HG03565 (cell line): ENCODE measurements at regions not wholly inside any gene's neighbourhood (a gene's known extent, or its start where the extent isn't known, plus 50 kb on each side); places are given as distances from the start of the nearest gene placed in this dataset.
"Not testable (repeated sequence)": the region's sequence is repeated elsewhere in the genome, so short reads cannot be mapped to it uniquely, and the experiment has no call there.

Experiments
- ATAC-seq: cut with Tn5 transposase; IDR thresholded peaks from one replicate; pipeline ENCODE4 v1.9.1; 2021; ENCODE audit warnings: mild to moderate bottlenecking, moderate library complexity; ENCODE audit not compliant: unreplicated experiment

DNA sequence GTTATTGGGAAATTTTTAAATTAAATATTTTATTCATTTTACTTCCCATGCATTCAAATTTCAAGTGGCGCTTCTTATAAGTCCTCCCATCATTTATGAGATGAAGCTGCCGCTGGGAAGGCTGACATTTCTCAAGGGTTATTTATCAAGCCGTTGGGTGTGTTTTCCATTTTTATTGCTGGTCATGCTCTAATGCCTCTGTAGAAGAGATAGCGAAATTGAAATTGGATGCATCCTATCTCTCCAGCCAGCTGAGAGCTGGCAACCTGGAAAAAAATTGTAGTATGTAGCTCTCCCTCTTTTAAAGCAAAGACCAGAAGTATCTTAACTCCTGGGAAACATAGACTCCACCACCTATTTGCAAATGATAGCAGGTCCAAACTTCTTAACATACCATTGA, 135.9 kb downstream of the C6orf118 start:
- no peak for ATAC-seq

- ATAC-seq: no peak
Observed at GRCh38 chr6:165167861-165168260, 141.5 kb downstream of the C6orf118 start.

GRCh38 chr6:165167311-165167710, 142.1 kb downstream of the C6orf118 start:
- no peak for ATAC-seq

- ATAC-seq: no peak
Observed at GRCh38 chr6:165163519-165163918, 145.9 kb downstream of the C6orf118 start.

GRCh38 chr6:165159460-165159859, 149.9 kb downstream of the C6orf118 start:
- ATAC-seq: no peak

DNA sequence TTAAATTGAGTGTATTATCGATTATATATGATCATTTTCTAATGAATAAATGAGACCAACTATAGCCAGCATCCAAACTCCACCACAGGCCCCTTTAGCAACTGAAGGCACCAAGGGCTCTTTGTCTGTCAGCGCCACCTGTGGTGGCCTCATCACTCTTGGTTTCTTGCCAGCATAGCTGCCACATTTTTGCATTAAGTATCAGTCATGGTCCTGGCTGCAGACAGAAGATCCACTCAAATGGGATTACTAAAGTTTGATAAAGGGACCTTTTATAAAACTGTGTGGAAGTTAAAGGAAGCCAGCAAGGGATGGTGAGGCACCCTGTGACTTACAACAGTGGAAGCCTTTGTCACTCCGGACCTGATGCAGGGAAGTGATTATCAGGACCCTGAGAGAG, 162.9 kb downstream of the C6orf118 start:
- ATAC-seq: no peak

DNA sequence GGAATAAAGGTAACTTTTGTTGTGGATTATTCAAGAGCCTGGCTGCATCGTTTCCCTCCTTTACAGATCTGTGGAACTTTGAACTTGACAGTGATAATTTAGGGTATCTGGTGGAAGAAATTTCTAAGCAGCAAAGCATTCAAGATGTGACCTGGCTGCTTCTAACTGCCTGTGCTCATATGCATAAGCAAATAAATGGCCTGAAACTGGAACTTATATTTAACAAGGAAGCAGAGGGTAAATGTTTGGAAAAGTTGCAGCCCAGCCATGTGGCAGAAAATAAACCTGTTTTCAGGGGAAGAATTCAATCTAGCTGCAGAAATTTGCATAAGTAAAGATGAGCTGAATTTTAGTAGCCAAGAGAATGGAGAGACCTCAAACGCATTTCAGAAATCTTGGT, 173.5 kb downstream of the C6orf118 start:
- no peak for ATAC-seq

DNA sequence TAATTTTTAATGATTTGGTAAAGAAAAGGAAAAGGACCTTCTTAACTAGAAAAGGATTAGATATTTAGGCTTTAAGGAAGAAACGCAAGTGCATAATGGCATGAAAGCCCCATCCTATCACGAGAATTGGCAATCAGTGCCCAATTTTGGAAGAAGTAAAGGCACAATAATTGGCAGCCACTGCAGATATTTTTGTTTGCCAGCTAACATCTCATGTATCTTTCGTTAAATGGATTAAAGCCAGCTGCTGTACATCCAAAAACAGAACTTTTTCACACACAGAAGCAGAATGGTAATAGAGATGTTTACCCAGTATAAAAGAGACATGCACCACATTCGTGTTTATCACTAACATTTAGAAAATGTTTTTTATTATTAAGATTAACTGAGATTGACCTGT, 180.3 kb downstream of the C6orf118 start:
- no peak for ATAC-seq

DNA sequence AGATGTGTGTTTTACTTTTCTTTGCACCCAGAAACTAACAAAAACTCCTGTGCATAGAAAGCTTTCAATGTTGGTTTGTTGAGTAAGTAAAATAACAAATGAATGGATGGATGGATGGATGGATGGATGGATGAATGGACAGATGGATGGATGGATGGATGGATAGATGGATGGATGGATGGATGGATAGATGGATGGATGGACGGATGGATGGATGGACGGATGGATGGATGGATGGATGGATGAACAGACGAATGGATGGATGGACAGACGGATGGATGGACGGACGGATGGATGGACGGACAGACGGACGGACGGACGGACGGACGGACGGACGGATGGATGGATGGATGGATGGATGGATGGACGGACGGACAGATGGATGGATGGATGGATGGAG, 181.7 kb downstream of the C6orf118 start:
- ATAC-seq: not testable (repeated sequence)

- not testable (repeated sequence) for ATAC-seq
Observed at GRCh38 chr6:165124681-165125080, 184.7 kb downstream of the C6orf118 start.

DNA sequence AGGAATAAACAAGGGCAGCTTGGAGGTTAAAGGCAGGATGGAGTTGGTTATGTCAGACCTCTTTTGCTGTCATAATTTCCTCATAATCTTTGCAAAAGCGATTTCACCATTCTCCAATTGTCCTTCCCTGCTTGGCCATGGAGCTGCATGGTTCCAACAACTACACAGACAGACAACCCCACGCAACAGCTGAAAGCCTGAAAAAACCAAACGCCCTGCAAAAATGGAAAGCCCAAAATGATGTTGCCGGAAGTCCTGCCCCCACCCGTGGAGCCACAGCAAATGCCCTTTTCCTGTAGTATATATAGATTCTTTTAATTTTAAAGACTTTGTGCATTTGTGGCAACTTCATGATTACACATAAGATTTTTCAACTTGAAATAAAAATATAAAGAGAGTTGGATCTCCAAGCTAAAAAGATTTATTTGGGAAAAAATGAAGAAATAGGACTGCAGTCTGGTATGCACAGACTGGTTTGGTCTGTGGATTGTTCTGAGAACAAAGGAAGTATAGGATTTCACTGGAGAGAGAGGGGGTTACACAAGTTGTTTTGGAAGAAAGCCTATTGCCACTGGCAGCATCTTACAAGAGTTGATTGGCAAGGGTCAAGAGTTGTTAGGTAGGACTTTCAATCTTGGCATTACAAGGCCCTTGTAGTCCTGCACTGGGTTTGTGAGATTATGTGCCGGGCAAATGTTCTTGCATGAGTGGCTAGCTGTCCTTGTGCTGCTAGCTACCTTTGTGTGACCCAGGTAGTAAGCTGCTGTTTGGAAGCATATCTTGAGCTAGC, 190.0 kb downstream of the C6orf118 start:
- no peak for ATAC-seq

- no peak for ATAC-seq
Observed at GRCh38 chr6:165118736-165119135, 190.7 kb downstream of the C6orf118 start.

- ATAC-seq: no peak
Observed at GRCh38 chr6:165117806-165118205, 191.6 kb downstream of the C6orf118 start.

GRCh38 chr6:165117121-165117520, 192.3 kb downstream of the C6orf118 start:
- ATAC-seq: no peak

GRCh38 chr6:165110860-165111259, 198.5 kb downstream of the C6orf118 start:
- ATAC-seq: no peak

- no peak for ATAC-seq
Observed at GRCh38 chr6:165109011-165109410, 200.4 kb downstream of the C6orf118 start.

DNA sequence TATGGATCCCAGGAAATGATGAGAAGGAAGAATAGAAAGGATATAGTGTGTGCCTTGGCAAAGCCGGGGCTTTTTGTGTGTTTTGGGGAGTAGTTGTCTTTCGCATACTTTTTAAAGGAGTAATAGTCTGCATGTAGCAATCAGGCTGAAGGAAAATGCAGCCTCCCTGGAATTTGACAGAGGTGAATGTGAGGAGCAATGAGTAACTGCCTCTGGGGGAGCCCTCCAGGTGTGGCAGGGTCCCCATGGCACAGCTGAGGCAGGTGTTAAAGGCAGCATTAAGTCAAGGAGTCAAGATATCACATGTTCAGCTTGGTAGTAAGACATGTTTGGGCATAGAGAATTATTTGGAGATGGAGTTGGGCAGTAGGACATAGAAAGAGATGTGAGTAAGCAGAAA, 203.1 kb downstream of the C6orf118 start:
- ATAC-seq: no peak

- no peak for ATAC-seq
Observed at GRCh38 chr6:165098165-165098564, 211.2 kb downstream of the C6orf118 start.

GRCh38 chr6:165096868-165097267, 212.5 kb downstream of the C6orf118 start:
- no peak for ATAC-seq

DNA sequence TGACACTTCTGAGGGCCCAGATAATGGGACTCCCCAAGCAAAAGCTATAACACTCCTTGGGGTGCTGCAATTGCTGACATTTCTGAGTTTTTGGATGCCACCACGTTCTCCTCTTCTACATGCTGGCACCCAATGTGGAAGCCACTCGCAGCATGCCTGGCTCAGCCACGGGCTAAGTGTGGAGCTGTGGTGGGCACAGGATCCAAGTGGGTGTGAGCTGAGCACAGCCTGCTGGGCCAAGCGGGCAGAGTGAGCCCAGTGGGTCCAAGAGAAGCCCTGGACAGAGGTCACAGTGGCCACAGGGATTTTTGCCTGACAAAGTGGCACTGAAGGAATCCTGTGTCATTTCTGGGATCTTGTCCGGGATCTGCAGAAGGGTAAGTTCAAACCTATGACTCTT, 213.2 kb downstream of the C6orf118 start:
- no peak for ATAC-seq

GRCh38 chr6:165092881-165093595, 216.4 kb downstream of the C6orf118 start:
- ATAC-seq: no peak

GRCh38 chr6:165091121-165091785, 218.2 kb downstream of the C6orf118 start:
- no peak for ATAC-seq
